ENCODE measurements at regions not wholly inside any gene's neighbourhood (a gene's known extent, or its start where the extent isn't known, plus 50 kb on each side); places are given as distances from the start of the nearest gene placed in this dataset.
"Not testable (repeated sequence)": the region's sequence is repeated elsewhere in the genome, so short reads cannot be mapped to it uniquely, and the experiment has no call there.

GRCh38 chr12:5264006-5264405 lies 167.9 kb upstream of the NTF3 start:
- no peak for DNase-seq (ENCODE audit: low spot score)

DNA sequence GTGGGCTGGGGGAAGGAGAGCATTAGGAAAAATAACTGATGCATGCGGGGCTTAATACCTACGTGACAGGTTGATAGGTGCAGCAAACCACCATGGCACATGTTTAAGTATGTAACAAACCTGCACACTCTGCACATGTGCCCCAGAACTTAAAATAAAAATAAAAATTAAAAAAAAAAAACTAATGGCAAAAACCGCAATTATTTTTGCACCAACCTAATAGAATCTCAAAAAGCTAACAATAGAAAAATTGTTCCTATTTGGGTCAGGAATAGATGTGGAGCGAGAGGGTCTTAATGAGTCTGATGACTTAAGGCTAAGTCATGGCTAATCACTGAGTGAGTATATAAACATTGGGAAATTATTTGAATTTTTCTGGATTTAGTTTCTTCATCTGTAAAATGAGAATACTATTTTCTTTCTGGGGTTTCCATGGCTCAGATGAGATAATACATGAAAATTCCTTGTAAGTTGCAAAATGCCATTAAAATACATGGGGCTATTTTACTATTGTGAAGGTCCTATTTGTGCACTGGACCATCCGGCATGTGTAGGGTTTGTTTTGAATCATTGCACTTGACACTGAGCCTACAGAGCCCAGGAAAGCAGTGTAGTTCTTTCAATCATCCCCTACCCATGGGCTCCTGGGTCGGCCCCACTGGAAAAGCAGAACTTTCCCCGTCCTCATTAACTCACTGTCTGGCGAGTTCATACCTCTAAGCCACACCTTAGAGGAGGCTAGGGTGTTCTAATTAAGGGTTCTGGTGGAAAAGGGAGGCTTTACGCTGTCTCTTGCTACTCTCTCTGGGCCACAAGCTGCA lies 164.1 kb upstream of the NTF3 start:
- no peak for DNase-seq (ENCODE audit: low spot score)

DNA sequence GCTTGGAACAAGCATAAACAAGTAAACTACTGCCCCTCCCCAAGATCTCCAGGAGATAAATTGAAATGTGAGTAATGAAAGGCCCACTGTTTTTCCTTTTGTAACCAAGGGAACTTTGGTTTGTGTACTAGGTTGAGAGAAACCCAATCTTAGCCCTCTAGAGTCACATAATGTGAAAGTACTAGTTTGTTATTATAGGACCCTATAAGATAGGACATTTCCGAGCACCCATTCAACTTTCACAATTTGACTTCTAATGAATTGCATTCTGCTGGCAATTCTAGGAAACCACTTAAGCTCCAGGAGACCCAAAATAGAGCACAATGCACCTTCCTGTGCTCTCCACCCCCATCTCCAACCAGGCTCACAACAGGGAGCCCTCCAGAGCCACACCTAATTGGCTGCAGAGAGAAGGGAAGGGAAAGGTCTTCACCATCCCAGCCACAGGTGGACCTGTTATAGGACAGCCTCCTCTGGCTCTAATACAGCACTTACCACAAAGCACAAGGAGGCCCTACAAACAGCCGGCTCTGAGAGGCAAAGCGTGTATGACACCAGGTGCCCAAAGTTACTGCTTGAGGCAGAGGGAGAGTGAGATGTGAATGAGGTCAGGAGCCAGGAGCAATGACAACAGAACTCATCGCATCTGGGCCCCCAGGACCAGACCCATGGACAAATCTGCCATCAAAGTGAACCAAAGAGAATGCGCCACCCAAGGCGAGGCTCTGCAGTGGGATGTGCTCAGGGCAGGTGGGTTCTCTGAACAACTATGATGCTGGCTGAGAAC lies 163.3 kb upstream of the NTF3 start:
- no peak for DNase-seq (ENCODE audit: low spot score)

GRCh38 chr12:5269846-5270245 lies 162.1 kb upstream of the NTF3 start:
- no peak for DNase-seq (ENCODE audit: low spot score)

- DNase-seq (ENCODE audit: low spot score): no peak
These were observed 159.7 kb upstream of the NTF3 start for GRCh38 chr12:5272018-5272785.

DNA sequence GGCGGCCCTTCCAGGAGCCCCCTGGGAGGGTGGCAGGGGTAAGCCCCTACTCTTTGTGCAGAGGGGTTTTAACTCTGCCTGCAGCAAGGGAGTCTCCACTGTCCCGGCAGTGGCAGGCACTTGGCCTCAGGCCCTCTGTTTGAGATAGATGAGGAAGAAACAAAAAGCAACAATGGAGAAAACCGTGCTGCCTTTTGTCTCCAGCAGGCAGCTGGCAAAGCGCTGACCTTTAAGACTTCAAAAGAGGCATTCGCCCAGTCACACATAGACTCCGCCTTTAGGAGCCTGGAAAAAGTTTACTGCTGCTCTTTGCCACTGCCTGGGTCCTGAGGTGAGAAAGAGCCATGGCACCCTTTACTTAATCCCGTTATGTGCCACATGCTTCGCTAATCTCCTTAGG lies 158.2 kb upstream of the NTF3 start:
- DNase-seq (ENCODE audit: low spot score): no peak

DNA sequence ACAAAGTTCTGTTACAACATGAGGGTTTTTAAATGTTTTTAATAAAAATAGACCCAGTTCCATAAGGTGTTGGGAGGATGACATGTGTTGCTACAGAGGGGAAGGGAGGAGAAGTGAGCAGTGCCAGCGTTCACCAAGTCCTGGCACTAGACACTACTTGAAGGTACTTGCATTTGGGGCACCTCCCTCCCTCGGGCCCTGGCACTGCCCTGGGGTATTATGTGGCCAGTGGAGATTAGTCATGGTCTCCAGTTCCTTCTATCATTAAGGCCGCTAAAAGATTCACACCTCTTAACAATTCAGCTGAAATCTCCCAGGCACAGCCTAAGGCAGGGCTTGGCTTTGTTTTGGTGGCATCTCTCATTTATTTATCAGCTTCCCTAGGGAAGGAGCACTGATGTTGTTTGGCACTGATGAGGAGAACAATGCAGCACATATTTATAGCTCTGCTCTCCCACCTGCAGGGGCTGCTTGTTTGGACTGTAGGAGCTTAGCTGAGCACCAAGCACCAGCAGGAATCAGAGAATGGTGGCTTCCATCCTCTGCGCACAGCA lies 155.5 kb upstream of the NTF3 start:
- DNase-seq (ENCODE audit: low spot score): no peak

DNA sequence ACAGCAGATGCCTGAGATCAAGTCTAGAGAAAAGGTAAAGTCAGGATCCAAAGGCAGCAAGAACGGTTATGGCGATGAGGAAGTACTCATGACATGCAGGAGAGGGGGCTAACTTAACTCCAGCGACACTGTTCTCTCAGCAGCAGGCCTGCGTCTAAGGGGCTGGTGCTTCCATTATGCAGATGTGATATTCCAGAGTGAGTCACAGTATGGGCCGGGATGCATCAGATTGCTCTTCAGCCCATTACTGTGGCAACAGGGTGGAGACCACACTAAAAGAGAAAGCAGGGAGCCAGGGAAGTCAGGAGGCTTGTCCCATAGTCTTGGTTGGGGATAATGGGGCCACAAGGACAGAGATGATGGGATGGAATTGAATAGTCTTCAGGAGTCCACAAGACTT lies 151.8 kb upstream of the NTF3 start:
- no peak for DNase-seq (ENCODE audit: low spot score)

- not testable (repeated sequence) for DNase-seq (ENCODE audit: low spot score)
These were observed 141.5 kb upstream of the NTF3 start for GRCh38 chr12:5290368-5290767.

DNA sequence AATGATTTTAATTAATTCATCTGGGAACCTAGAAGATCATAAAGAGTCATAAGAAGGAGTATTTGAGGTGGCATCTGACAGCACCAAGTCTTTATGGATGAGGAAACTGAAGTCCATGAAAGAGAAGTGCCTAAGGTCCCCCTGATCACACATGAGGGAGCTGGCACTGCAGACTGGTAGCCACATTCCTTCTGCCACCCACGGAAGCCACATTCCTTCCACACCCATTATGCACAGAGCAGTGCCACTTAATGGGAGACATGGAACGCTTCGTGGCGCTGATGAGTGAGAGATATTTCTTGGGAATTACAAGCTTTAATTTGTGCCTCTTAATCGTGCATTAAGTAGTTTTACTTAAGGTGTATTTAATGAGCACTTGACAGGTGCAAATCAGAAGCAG lies 139.3 kb upstream of the NTF3 start:
- no peak for DNase-seq (ENCODE audit: low spot score)

DNA sequence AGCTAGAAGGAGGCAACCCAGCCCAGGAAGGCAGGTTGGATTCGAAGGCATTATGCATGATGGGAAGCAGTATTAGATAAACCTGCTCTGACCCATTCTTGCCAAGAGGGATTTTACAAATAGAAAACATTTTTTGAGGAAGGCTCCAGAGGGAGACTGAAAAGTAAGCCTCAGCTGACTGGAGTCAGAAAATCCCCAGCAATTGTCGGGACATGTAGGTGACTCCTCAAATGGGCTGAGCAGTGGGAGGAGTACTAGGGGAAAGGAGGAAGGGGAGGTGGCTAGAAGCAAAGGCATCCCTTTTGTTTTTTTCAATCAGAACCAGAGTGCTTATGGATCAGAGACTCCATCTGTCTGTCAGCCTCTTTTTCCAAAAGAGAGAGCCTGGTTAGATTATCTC lies 138.1 kb upstream of the NTF3 start:
- no peak for DNase-seq (ENCODE audit: low spot score)

DNA sequence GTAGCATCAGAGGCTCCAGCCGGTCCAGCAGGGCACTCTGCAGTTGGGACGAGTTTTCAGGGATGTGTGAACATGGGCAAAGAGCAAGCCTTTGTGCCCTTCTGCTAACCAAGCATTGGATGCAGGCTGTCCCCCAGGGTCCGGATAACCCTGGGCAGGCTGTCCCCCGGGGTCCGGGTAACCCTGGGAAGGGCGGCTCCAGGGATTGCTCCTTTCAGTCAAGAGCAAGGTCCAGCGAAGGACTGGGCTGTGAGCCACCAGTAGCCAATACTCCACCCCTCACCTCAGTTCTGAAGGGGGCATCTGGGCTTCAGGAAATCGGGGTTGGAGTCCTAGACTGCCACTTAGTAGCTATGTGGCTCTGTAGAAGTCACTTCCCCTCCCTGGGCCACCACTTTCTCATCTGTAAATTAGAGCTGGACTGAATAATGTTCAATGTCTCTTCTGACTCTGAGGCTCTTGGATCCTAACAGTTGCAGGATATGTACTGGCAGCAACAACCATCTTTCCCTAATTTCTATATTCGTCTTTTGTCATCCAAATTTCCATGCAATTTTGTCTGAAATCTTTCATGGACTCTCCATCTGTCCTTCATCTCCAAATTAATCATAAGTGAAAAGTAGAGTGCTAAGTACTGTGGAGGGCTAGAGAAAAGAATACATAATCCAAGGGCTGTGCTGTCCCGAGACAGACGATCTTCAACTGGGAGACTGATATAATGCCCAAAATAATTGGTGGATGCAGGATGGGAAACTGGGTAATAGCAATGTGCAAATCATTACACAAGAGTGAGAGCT lies 137.4 kb upstream of the NTF3 start:
- no peak for DNase-seq (ENCODE audit: low spot score)

GRCh38 chr12:5295151-5295550 lies 136.8 kb upstream of the NTF3 start:
- DNase-seq (ENCODE audit: low spot score): no peak

- DNase-seq (ENCODE audit: low spot score): no peak
These were observed 135.9 kb upstream of the NTF3 start for GRCh38 chr12:5295996-5296395.

GRCh38 chr12:5301539-5301938 lies 130.4 kb upstream of the NTF3 start:
- DNase-seq (ENCODE audit: low spot score): no peak

DNA sequence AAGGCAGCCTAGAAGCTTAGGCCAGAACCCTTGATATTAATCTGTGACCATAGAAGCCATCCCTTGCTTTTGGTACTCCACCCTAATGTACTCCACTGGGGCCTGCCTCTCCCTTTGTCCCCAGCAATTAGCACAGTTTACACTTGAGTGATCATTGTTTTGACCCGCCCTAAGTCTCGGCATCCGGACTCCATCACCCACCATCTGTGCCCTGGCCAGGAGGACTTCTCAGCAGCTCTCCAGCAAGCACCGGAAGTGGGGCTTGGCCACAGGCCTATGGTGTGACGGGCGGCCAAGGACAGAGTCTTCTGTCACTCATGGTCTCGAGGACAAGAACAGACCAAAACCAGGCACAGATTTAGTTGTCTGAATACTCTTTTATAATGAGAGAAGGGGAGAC lies 126.5 kb upstream of the NTF3 start:
- no peak for DNase-seq (ENCODE audit: low spot score)

GRCh38 chr12:5305886-5306545 lies 125.9 kb upstream of the NTF3 start:
- no peak for DNase-seq (ENCODE audit: low spot score)

- DNase-seq (ENCODE audit: low spot score): no peak
These were observed 124.8 kb upstream of the NTF3 start for GRCh38 chr12:5307065-5307464.

- DNase-seq (ENCODE audit: low spot score): no peak
These were observed 123.7 kb upstream of the NTF3 start for GRCh38 chr12:5308216-5308615.

- DNase-seq (ENCODE audit: low spot score): no peak
These were observed 122.9 kb upstream of the NTF3 start for GRCh38 chr12:5308996-5309395.

DNA sequence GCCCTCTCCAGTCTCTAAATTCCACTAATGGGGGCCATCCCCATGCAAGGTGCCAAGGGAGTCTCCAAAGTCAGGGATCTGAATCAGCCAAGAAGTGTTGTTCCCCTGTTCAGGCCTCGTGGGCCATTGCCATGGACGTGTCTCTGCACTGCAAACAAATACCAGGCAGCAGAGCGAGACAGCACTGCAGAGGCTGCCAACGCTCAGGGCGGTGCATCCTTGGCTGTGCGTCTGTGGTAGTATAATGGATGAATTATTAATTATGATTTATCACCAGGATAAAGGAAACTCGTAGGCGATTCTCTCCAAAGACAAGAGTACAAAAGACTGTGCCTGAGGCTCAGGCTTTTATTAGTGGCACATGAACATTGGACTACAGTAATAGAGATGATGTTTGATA lies 122.3 kb upstream of the NTF3 start:
- DNase-seq (ENCODE audit: low spot score): no peak
